Uterus (tissue), 3 donors: ENCODE measurements at regions not wholly inside any gene's neighbourhood (a gene's known extent, or its start where the extent isn't known, plus 50 kb on each side); places are given as distances from the start of the nearest gene placed in this dataset.

Experiments
- DNase-seq, 2 donors: peaks; one replicate each; pipeline ENCODE4 v3.0.0-alpha.2; 2019 to 2020
- H3K27ac ChIP-seq, 2 donors: fragments of 200-600 bp; sonication (generic); 1 replicate in 1 of 2; 2 replicates in 1 of 2; pipeline ENCODE4 v1.5.1; 2016 to 2018
- H3K27me3 ChIP-seq, 2 donors: fragments of 200-600 bp; sonication (generic); one replicate each; pipeline ENCODE4 v1.5.1; 2018 to 2019; ENCODE audit warnings: control low read depth in 1 of 2
- H3K36me3 ChIP-seq, 2 donors: fragments of 200-600 bp; sonication (generic); one replicate each; pipeline ENCODE4 v1.5.1; 2019; ENCODE audit warnings: control low read depth in 1 of 2
- H3K4me1 ChIP-seq, 2 donors: fragments of 200-600 bp; sonication (generic); one replicate each; pipeline ENCODE4 v1.5.1; 2018 to 2019; ENCODE audit warnings: control low read depth in 1 of 2
- H3K4me3 ChIP-seq, 2 donors: fragments of 200-600 bp; sonication (generic); 1 replicate in 1 of 2; 2 replicates in 1 of 2; pipeline ENCODE4 v1.5.1; 2018 to 2019; ENCODE audit warnings: mild to moderate bottlenecking in 1 of 2
- H3K9me3 ChIP-seq, 2 donors: fragments of 200-600 bp; sonication (generic); one replicate each; pipeline ENCODE4 v1.5.1; 2019; ENCODE audit warnings: control low read depth in 1 of 2
- CTCF ChIP-seq, 4 experiments: fragments of 200-600 bp in 2 of 4; fragments of 450-650 bp in 2 of 4; sonication (generic) in 2 of 4; IDR thresholded peaks; one replicate each; pipeline ENCODE4 v1.5.1; 2016 to 2019; ENCODE audit warnings: antibody characterized with exemption in 4 of 4, mild to moderate bottlenecking in 2 of 4, moderate library complexity in 1 of 4
- POLR2A ChIP-seq, 2 donors: fragments of 450-650 bp; IDR thresholded peaks; one replicate each; pipeline ENCODE4 v1.6.1; 2016; ENCODE audit warnings: antibody characterized with exemption in 2 of 2, mild to moderate bottlenecking in 1 of 2, moderate library complexity in 1 of 2
- intact Hi-C: fragments of 100-400 bp; cut with DNase I; formaldehyde crosslinking; loops from one replicate; pipeline ENCODE4 v1.15.1; 2023; ENCODE audit warnings: low total_unique reads
- donor health status: DM: yes; HTN: yes; CAD: no.

GRCh38 chr11:45089676-45090499 lies 56.6 kb upstream of the PRDM11 start:
- H3K4me1 ChIP-seq, result peaks cover 0 to 17% of the 10 kb centered on the region in 2 donors
- TF ChIP-seq POLR2A (IDR thresholded peaks at IDR 0.05) (no peak), CTCF (IDR thresholded peaks at IDR 0.05) (peak in 1 of 4 experiments; percentile 9)
- peak overlapping the region; percentile 55 to 64 for H3K27ac ChIP-seq
- H3K9me3 ChIP-seq, result no peaks in the 10 kb centered on the region
- no peak overlapping the region for H3K4me3 ChIP-seq
- no peaks in the 10 kb centered on the region for H3K27me3 ChIP-seq
- intact Hi-C loops, result no loop called here
- no peaks in the 10 kb centered on the region for H3K36me3 ChIP-seq
- DNase-seq, result no peak

GRCh38 chr11:45090607-45091006 lies 55.8 kb upstream of the PRDM11 start:
- TF ChIP-seq CTCF (IDR thresholded peaks at IDR 0.05), result no peak
- TF ChIP-seq POLR2A (IDR thresholded peaks at IDR 0.05), result no peak
- no peaks in the 10 kb centered on the region for H3K36me3 ChIP-seq
- no peaks in the 10 kb centered on the region for H3K9me3 ChIP-seq
- peak overlapping the region in 1 of 2 donors; percentile 25 for H3K27ac ChIP-seq
- no peaks in the 10 kb centered on the region for H3K27me3 ChIP-seq
- peaks cover 0 to 17% of the 10 kb centered on the region in 2 donors for H3K4me1 ChIP-seq
- intact Hi-C loops, result no loop called here
- no peak for DNase-seq
- H3K4me3 ChIP-seq, result no peak overlapping the region

- DNase-seq, result peak in 1 of 2 donors; percentile 24
- Histone ChIP-seq H3K36me3 (no peaks in the 10 kb centered on the region), H3K9me3 (no peaks in the 10 kb centered on the region), H3K4me3 (no peak overlapping the region), H3K27ac (peak overlapping the region in 1 of 2 donors; percentile 25), H3K27me3 (no peaks in the 10 kb centered on the region), H3K4me1 (peaks cover 0 to 17% of the 10 kb centered on the region in 2 donors)
- intact Hi-C loops, result no loop called here
- TF ChIP-seq POLR2A (IDR thresholded peaks at IDR 0.05) (no peak), CTCF (IDR thresholded peaks at IDR 0.05) (no peak)
Observed at GRCh38 chr11:45091563-45092403, 54.7 kb upstream of the PRDM11 start.

DNA sequence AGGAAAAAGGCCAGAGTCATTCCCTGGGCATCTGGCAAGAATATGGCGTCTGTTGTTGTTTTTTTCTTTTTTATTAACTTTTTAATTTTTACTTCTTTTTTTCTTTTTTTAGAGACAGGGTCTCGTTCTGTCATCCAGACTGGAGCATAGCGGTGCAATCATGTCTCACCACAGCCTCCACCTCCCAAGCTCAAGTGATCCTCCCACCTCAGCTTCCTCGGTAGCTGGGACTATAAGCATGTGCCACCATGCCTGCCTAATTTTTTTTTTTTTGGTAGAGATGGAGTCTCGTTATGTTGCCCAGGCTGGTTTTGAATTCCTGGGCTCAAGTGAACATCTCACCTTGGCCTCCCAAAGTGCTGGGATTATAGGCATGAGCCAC lies 54.0 kb upstream of the PRDM11 start:
- DNase-seq, result no peak
- no peaks in the 10 kb centered on the region for H3K27me3 ChIP-seq
- no peak overlapping the region for H3K4me3 ChIP-seq
- no peaks in the 10 kb centered on the region for H3K36me3 ChIP-seq
- H3K27ac ChIP-seq, result no peak overlapping the region
- H3K9me3 ChIP-seq, result no peaks in the 10 kb centered on the region
- intact Hi-C loops, result no loop called here
- H3K4me1 ChIP-seq, result peaks cover 0 to 17% of the 10 kb centered on the region in 2 donors
- TF ChIP-seq POLR2A (IDR thresholded peaks at IDR 0.05) (no peak), CTCF (IDR thresholded peaks at IDR 0.05) (no peak)
